ENCODE measurements at regions not wholly inside any gene's neighbourhood (a gene's known extent, or its start where the extent isn't known, plus 50 kb on each side); places are given as distances from the start of the nearest gene placed in this dataset.
A peak's percentile ranks its signal among the peaks of the same experiment; 100 is the strongest.
"Not testable (repeated sequence)": the region's sequence is repeated elsewhere in the genome, so short reads cannot be mapped to it uniquely, and the experiment has no call there.

- no peaks in the 10 kb centered on the region for H3K4me1 ChIP-seq (ENCODE audit: insufficient read depth, insufficient read length)
- H3K36me3 ChIP-seq (ENCODE audit: insufficient read depth, insufficient read length, low read length): no peaks in the 10 kb centered on the region
- no peaks in the 10 kb centered on the region for H3K27me3 ChIP-seq (ENCODE audit: insufficient read depth, insufficient read length)
- TF ChIP-seq SUZ12 (IDR thresholded peaks at IDR 0.05; ENCODE audit: extremely low read depth, insufficient read depth, insufficient read length): no peak
- TF ChIP-seq YY1 (IDR thresholded peaks at IDR 0.05; ENCODE audit: insufficient read depth, insufficient read length): no peak
- no peak for TF ChIP-seq ZNF274 (IDR thresholded peaks at IDR 0.05; ENCODE audit: low read depth, low read length)
- H3K9me3 ChIP-seq (ENCODE audit: insufficient read depth, low read length): peaks cover 6% of the 10 kb centered on the region; the same call in 1 of the 2 replicates
- no peak overlapping the region for H3K9ac ChIP-seq (ENCODE audit: insufficient read length, low read depth)
- no peak overlapping the region for H3K4me3 ChIP-seq (ENCODE audit: insufficient read length, low read depth)
- DNase-seq (ENCODE audit: low read depth, low spot score): peak; percentile 40
Measured at GRCh38 chr16:26569793-26570192, 496.9 kb upstream of the C16orf82 start.

GRCh38 chr16:26578748-26579147 lies 488.0 kb upstream of the C16orf82 start:
- H3K27me3 ChIP-seq (ENCODE audit: insufficient read depth, insufficient read length): no peaks in the 10 kb centered on the region
- no peak overlapping the region for H3K9ac ChIP-seq (ENCODE audit: insufficient read length, low read depth)
- no peak for DNase-seq (ENCODE audit: low read depth, low spot score)
- no peak for TF ChIP-seq ZNF274 (IDR thresholded peaks at IDR 0.05; ENCODE audit: low read depth, low read length)
- TF ChIP-seq SUZ12 (IDR thresholded peaks at IDR 0.05; ENCODE audit: extremely low read depth, insufficient read depth, insufficient read length): no peak
- TF ChIP-seq YY1 (IDR thresholded peaks at IDR 0.05; ENCODE audit: insufficient read depth, insufficient read length): no peak
- H3K36me3 ChIP-seq (ENCODE audit: insufficient read depth, insufficient read length, low read length): no peaks in the 10 kb centered on the region
- no peak overlapping the region for H3K4me3 ChIP-seq (ENCODE audit: insufficient read length, low read depth)
- peaks cover 10% of the 10 kb centered on the region; the same call in 1 of the 2 replicates for H3K9me3 ChIP-seq (ENCODE audit: insufficient read depth, low read length)
- no peaks in the 10 kb centered on the region for H3K4me1 ChIP-seq (ENCODE audit: insufficient read depth, insufficient read length)

GRCh38 chr16:26583803-26584202 lies 482.9 kb upstream of the C16orf82 start:
- H3K4me3 ChIP-seq (ENCODE audit: insufficient read length, low read depth): no peak overlapping the region
- H3K9ac ChIP-seq (ENCODE audit: insufficient read length, low read depth): no peak overlapping the region
- 0 out of 2 replicates have a peak, but pooled peaks cover 4% of the 10 kb centered on the region for H3K9me3 ChIP-seq (ENCODE audit: insufficient read depth, low read length)
- no peaks in the 10 kb centered on the region for H3K27me3 ChIP-seq (ENCODE audit: insufficient read depth, insufficient read length)
- TF ChIP-seq SUZ12 (IDR thresholded peaks at IDR 0.05; ENCODE audit: extremely low read depth, insufficient read depth, insufficient read length): no peak
- no peak for DNase-seq (ENCODE audit: low read depth, low spot score)
- H3K4me1 ChIP-seq (ENCODE audit: insufficient read depth, insufficient read length): no peaks in the 10 kb centered on the region
- no peaks in the 10 kb centered on the region for H3K36me3 ChIP-seq (ENCODE audit: insufficient read depth, insufficient read length, low read length)

- DNase-seq (ENCODE audit: low read depth, low spot score): no peak
- Histone ChIP-seq H3K27me3 (ENCODE audit: insufficient read depth, insufficient read length) (no peaks in the 10 kb centered on the region), H3K4me3 (ENCODE audit: insufficient read length, low read depth) (no peak overlapping the region), H3K36me3 (ENCODE audit: insufficient read depth, insufficient read length, low read length) (no peaks in the 10 kb centered on the region), H3K4me1 (ENCODE audit: insufficient read depth, insufficient read length) (no peaks in the 10 kb centered on the region), H3K9ac (ENCODE audit: insufficient read length, low read depth) (no peak overlapping the region), H3K9me3 (ENCODE audit: insufficient read depth, low read length) (no peaks in the 10 kb centered on the region)
- TF ChIP-seq SUZ12 (IDR thresholded peaks at IDR 0.05; ENCODE audit: extremely low read depth, insufficient read depth, insufficient read length): no peak
- TF ChIP-seq ZNF274 (IDR thresholded peaks at IDR 0.05; ENCODE audit: low read depth, low read length): no peak
- TF ChIP-seq YY1 (IDR thresholded peaks at IDR 0.05; ENCODE audit: insufficient read depth, insufficient read length): no peak
Measured at GRCh38 chr16:26593700-26594099, 473.0 kb upstream of the C16orf82 start.

- H3K27me3 ChIP-seq (ENCODE audit: insufficient read depth, insufficient read length): no peaks in the 10 kb centered on the region
- H3K9me3 ChIP-seq (ENCODE audit: insufficient read depth, low read length): no peaks in the 10 kb centered on the region
- H3K9ac ChIP-seq (ENCODE audit: insufficient read length, low read depth): no peak overlapping the region
- no peaks in the 10 kb centered on the region for H3K36me3 ChIP-seq (ENCODE audit: insufficient read depth, insufficient read length, low read length)
- no peak for DNase-seq (ENCODE audit: low read depth, low spot score)
- H3K4me3 ChIP-seq (ENCODE audit: insufficient read length, low read depth): no peak overlapping the region
- H3K4me1 ChIP-seq (ENCODE audit: insufficient read depth, insufficient read length): peaks cover 2% of the 10 kb centered on the region
- no peak for TF ChIP-seq YY1 (IDR thresholded peaks at IDR 0.05; ENCODE audit: insufficient read depth, insufficient read length)
- no peak for TF ChIP-seq ZNF274 (IDR thresholded peaks at IDR 0.05; ENCODE audit: low read depth, low read length)
- TF ChIP-seq SUZ12 (IDR thresholded peaks at IDR 0.05; ENCODE audit: extremely low read depth, insufficient read depth, insufficient read length): no peak
Measured at GRCh38 chr16:26594666-26595065, 472.1 kb upstream of the C16orf82 start.

GRCh38 chr16:26595199-26595598 lies 471.5 kb upstream of the C16orf82 start:
- H3K4me3 ChIP-seq (ENCODE audit: insufficient read length, low read depth): no peak overlapping the region
- peaks cover 2% of the 10 kb centered on the region for H3K4me1 ChIP-seq (ENCODE audit: insufficient read depth, insufficient read length)
- no peaks in the 10 kb centered on the region for H3K36me3 ChIP-seq (ENCODE audit: insufficient read depth, insufficient read length, low read length)
- TF ChIP-seq YY1 (IDR thresholded peaks at IDR 0.05; ENCODE audit: insufficient read depth, insufficient read length): no peak
- no peak for TF ChIP-seq ZNF274 (IDR thresholded peaks at IDR 0.05; ENCODE audit: low read depth, low read length)
- TF ChIP-seq SUZ12 (IDR thresholded peaks at IDR 0.05; ENCODE audit: extremely low read depth, insufficient read depth, insufficient read length): no peak
- H3K9ac ChIP-seq (ENCODE audit: insufficient read length, low read depth): no peak overlapping the region
- H3K27me3 ChIP-seq (ENCODE audit: insufficient read depth, insufficient read length): no peaks in the 10 kb centered on the region
- no peaks in the 10 kb centered on the region for H3K9me3 ChIP-seq (ENCODE audit: insufficient read depth, low read length)
- DNase-seq (ENCODE audit: low read depth, low spot score): no peak

GRCh38 chr16:26596033-26596432 lies 470.7 kb upstream of the C16orf82 start:
- not testable (repeated sequence) for H3K9me3 ChIP-seq (ENCODE audit: insufficient read depth, low read length); H3K4me1 ChIP-seq (ENCODE audit: insufficient read depth, insufficient read length); H3K4me3 ChIP-seq (ENCODE audit: insufficient read length, low read depth); DNase-seq (ENCODE audit: low read depth, low spot score); H3K9ac ChIP-seq (ENCODE audit: insufficient read length, low read depth); H3K36me3 ChIP-seq (ENCODE audit: insufficient read depth, insufficient read length, low read length); H3K27me3 ChIP-seq (ENCODE audit: insufficient read depth, insufficient read length)

- Histone ChIP-seq H3K36me3 (ENCODE audit: insufficient read depth, insufficient read length, low read length) (no peaks in the 10 kb centered on the region), H3K4me3 (ENCODE audit: insufficient read length, low read depth) (no peak overlapping the region), H3K27me3 (ENCODE audit: insufficient read depth, insufficient read length) (no peaks in the 10 kb centered on the region), H3K9ac (ENCODE audit: insufficient read length, low read depth) (no peak overlapping the region), H3K9me3 (ENCODE audit: insufficient read depth, low read length) (no peaks in the 10 kb centered on the region), H3K4me1 (ENCODE audit: insufficient read depth, insufficient read length) (peaks cover 2% of the 10 kb centered on the region)
- no peak for DNase-seq (ENCODE audit: low read depth, low spot score)
- TF ChIP-seq YY1 (IDR thresholded peaks at IDR 0.05; ENCODE audit: insufficient read depth, insufficient read length) (no peak), ZNF274 (IDR thresholded peaks at IDR 0.05; ENCODE audit: low read depth, low read length) (no peak), SUZ12 (IDR thresholded peaks at IDR 0.05; ENCODE audit: extremely low read depth, insufficient read depth, insufficient read length) (no peak)
Measured at GRCh38 chr16:26598061-26598460, 468.7 kb upstream of the C16orf82 start.

Data from NT2/D1 (cell line).